ENCODE measurements at regions not wholly inside any gene's neighbourhood (a gene's known extent, or its start where the extent isn't known, plus 50 kb on each side); places are given as distances from the start of the nearest gene placed in this dataset.

DNA sequence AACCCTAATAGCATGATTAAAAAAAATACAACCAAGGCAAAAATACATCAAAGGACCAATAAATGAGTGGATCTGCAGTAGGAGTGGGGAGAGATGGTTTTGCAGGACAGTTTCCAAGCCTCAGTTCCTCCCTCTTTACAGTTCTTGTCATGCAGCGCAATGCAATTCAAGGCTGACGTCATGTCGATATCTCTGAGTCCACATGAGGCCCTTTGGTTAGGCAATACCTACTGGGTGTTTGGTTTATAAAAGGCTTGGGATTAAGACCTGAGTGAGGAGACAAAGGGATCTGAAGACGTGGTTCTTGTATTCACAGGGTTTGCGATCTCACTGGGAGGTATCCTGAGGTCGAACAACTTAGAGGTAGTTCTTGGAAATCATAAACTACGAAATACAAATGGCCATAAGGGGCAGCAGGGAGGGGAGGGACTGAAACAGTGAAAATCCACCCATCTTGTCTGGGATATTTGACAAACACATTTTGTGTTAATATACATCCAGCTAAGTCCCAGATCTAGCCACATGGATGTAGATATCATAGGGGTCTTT is 441.0 kb downstream of the FUT8 start:
- TF ChIP-seq EZH2phosphoT487 (IDR thresholded peaks at IDR 0.05; ENCODE audit: low read depth, severe bottlenecking, unreplicated experiment), result no peak
- TF ChIP-seq, protein P1, sequence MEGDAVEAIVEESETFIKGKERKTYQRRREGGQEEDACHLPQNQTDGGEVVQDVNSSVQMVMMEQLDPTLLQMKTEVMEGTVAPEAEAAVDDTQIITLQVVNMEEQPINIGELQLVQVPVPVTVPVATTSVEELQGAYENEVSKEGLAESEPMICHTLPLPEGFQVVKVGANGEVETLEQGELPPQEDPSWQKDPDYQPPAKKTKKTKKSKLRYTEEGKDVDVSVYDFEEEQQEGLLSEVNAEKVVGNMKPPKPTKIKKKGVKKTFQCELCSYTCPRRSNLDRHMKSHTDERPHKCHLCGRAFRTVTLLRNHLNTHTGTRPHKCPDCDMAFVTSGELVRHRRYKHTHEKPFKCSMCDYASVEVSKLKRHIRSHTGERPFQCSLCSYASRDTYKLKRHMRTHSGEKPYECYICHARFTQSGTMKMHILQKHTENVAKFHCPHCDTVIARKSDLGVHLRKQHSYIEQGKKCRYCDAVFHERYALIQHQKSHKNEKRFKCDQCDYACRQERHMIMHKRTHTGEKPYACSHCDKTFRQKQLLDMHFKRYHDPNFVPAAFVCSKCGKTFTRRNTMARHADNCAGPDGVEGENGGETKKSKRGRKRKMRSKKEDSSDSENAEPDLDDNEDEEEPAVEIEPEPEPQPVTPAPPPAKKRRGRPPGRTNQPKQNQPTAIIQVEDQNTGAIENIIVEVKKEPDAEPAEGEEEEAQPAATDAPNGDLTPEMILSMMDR (IDR thresholded peaks at IDR 0.05; ENCODE audit: poor library complexity), result no peak

Data from hepatocyte (in vitro differentiated cells).